ENCODE measurements at regions not wholly inside any gene's neighbourhood (a gene's known extent, or its start where the extent isn't known, plus 50 kb on each side); places are given as distances from the start of the nearest gene placed in this dataset.
A peak's percentile ranks its signal among the peaks of the same experiment; 100 is the strongest.

- H3K27me3 Mint-ChIP-seq (ENCODE audit: unreplicated experiment) = no peaks in the 10 kb centered on the region
- no peak for TF ChIP-seq CTCF (IDR thresholded peaks at IDR 0.05)
- H3K4me1 Mint-ChIP-seq (ENCODE audit: unreplicated experiment) = no peaks in the 10 kb centered on the region
- H3K4me3 Mint-ChIP-seq (ENCODE audit: unreplicated experiment) = no peak overlapping the region
- DNase-seq (ENCODE audit: extremely low spot score, unreplicated experiment) = peak; percentile 73
- peaks cover 42% of the 10 kb centered on the region for H3K9me3 Mint-ChIP-seq (ENCODE audit: unreplicated experiment)
- no peak overlapping the region for H3K27ac Mint-ChIP-seq (ENCODE audit: unreplicated experiment)
- H3K36me3 Mint-ChIP-seq (ENCODE audit: unreplicated experiment) = no peaks in the 10 kb centered on the region
Measured at GRCh38 chr14:105878125-105878524, 351.7 kb downstream of the TMEM121 start.

- no peak overlapping the region for H3K27ac Mint-ChIP-seq (ENCODE audit: unreplicated experiment)
- no peaks in the 10 kb centered on the region for H3K4me1 Mint-ChIP-seq (ENCODE audit: unreplicated experiment)
- TF ChIP-seq CTCF (IDR thresholded peaks at IDR 0.05) = no peak
- no peaks in the 10 kb centered on the region for H3K27me3 Mint-ChIP-seq (ENCODE audit: unreplicated experiment)
- H3K9me3 Mint-ChIP-seq (ENCODE audit: unreplicated experiment) = peaks cover 38% of the 10 kb centered on the region
- DNase-seq (ENCODE audit: extremely low spot score, unreplicated experiment) = peak; percentile 82
- no peak overlapping the region for H3K4me3 Mint-ChIP-seq (ENCODE audit: unreplicated experiment)
- H3K36me3 Mint-ChIP-seq (ENCODE audit: unreplicated experiment) = no peaks in the 10 kb centered on the region
Measured at GRCh38 chr14:105878554-105878953, 352.2 kb downstream of the TMEM121 start.

- DNase-seq (ENCODE audit: extremely low spot score, unreplicated experiment) = no peak
- no peaks in the 10 kb centered on the region for H3K36me3 Mint-ChIP-seq (ENCODE audit: unreplicated experiment)
- no peak for TF ChIP-seq CTCF (IDR thresholded peaks at IDR 0.05)
- H3K4me3 Mint-ChIP-seq (ENCODE audit: unreplicated experiment) = no peak overlapping the region
- no peak overlapping the region for H3K27ac Mint-ChIP-seq (ENCODE audit: unreplicated experiment)
- H3K4me1 Mint-ChIP-seq (ENCODE audit: unreplicated experiment) = no peaks in the 10 kb centered on the region
- peaks cover 30% of the 10 kb centered on the region for H3K9me3 Mint-ChIP-seq (ENCODE audit: unreplicated experiment)
- no peaks in the 10 kb centered on the region for H3K27me3 Mint-ChIP-seq (ENCODE audit: unreplicated experiment)
Measured at GRCh38 chr14:105879503-105879866, 353.1 kb downstream of the TMEM121 start.

GRCh38 chr14:105879867-105880561 is 353.6 kb downstream of the TMEM121 start:
- no peak overlapping the region for H3K27ac Mint-ChIP-seq (ENCODE audit: unreplicated experiment)
- no peaks in the 10 kb centered on the region for H3K36me3 Mint-ChIP-seq (ENCODE audit: unreplicated experiment)
- H3K9me3 Mint-ChIP-seq (ENCODE audit: unreplicated experiment) = peaks cover 27% of the 10 kb centered on the region
- no peak for TF ChIP-seq CTCF (IDR thresholded peaks at IDR 0.05)
- no peaks in the 10 kb centered on the region for H3K27me3 Mint-ChIP-seq (ENCODE audit: unreplicated experiment)
- H3K4me3 Mint-ChIP-seq (ENCODE audit: unreplicated experiment) = no peak overlapping the region
- H3K4me1 Mint-ChIP-seq (ENCODE audit: unreplicated experiment) = no peaks in the 10 kb centered on the region
- DNase-seq (ENCODE audit: extremely low spot score, unreplicated experiment) = peak; percentile 81

GRCh38 chr14:105880616-105881015 is 354.2 kb downstream of the TMEM121 start:
- Mint-ChIP-seq H3K27ac (ENCODE audit: unreplicated experiment) (no peak overlapping the region), H3K27me3 (ENCODE audit: unreplicated experiment) (no peaks in the 10 kb centered on the region), H3K4me3 (ENCODE audit: unreplicated experiment) (no peak overlapping the region), H3K4me1 (ENCODE audit: unreplicated experiment) (no peaks in the 10 kb centered on the region), H3K9me3 (ENCODE audit: unreplicated experiment) (peaks cover 21% of the 10 kb centered on the region), H3K36me3 (ENCODE audit: unreplicated experiment) (no peaks in the 10 kb centered on the region)
- no peak for TF ChIP-seq CTCF (IDR thresholded peaks at IDR 0.05)
- no peak for DNase-seq (ENCODE audit: extremely low spot score, unreplicated experiment)

Measured in osteocyte (in vitro differentiated cells).